CD4-positive, alpha-beta T cell treated with Interleukin-6 for 4 hours (primary cell): ENCODE measurements at regions not wholly inside any gene's neighbourhood (a gene's known extent, or its start where the extent isn't known, plus 50 kb on each side); places are given as distances from the start of the nearest gene placed in this dataset.

Source experiments
- DNase-seq: peaks from one replicate; pipeline ENCODE4 v3.0.0-alpha.2; 2020; ENCODE audit warnings: mixed read lengths

- DNase-seq: no peak
Measured at GRCh38 chr2:21288299-21288698, 164.5 kb downstream of the TDRD15 start.

- no peak for DNase-seq
Measured at GRCh38 chr2:21288739-21289520, 165.2 kb downstream of the TDRD15 start.

GRCh38 chr2:21289551-21289950 is 165.8 kb downstream of the TDRD15 start:
- no peak for DNase-seq

GRCh38 chr2:21289989-21290388 is 166.2 kb downstream of the TDRD15 start:
- no peak for DNase-seq

GRCh38 chr2:21291426-21291825 is 167.7 kb downstream of the TDRD15 start:
- DNase-seq: no peak

- no peak for DNase-seq
Measured at GRCh38 chr2:21294446-21294845, 170.7 kb downstream of the TDRD15 start.

GRCh38 chr2:21299411-21299810 is 175.6 kb downstream of the TDRD15 start:
- no peak for DNase-seq

- no peak for DNase-seq
Measured at GRCh38 chr2:21301871-21302455, 178.2 kb downstream of the TDRD15 start.

GRCh38 chr2:21303876-21304275 is 180.1 kb downstream of the TDRD15 start:
- DNase-seq: no peak

- no peak for DNase-seq
Measured at GRCh38 chr2:21305581-21305980, 181.8 kb downstream of the TDRD15 start.

- DNase-seq: no peak
Measured at GRCh38 chr2:21306235-21306634, 182.5 kb downstream of the TDRD15 start.

- no peak for DNase-seq
Measured at GRCh38 chr2:21307037-21307436, 183.3 kb downstream of the TDRD15 start.

GRCh38 chr2:21310493-21310892 is 186.7 kb downstream of the TDRD15 start:
- no peak for DNase-seq

GRCh38 chr2:21314322-21314835 is 190.6 kb downstream of the TDRD15 start:
- DNase-seq: no peak

GRCh38 chr2:21317131-21317530 is 193.4 kb downstream of the TDRD15 start:
- DNase-seq: peak; percentile 3

GRCh38 chr2:21318263-21318662 is 194.5 kb downstream of the TDRD15 start:
- DNase-seq: no peak

- no peak for DNase-seq
Measured at GRCh38 chr2:21326152-21326551, 202.4 kb downstream of the TDRD15 start.

GRCh38 chr2:21328177-21328576 is 204.4 kb downstream of the TDRD15 start:
- no peak for DNase-seq

- DNase-seq: no peak
Measured at GRCh38 chr2:21330786-21331391, 207.1 kb downstream of the TDRD15 start.

- DNase-seq: no peak
Measured at GRCh38 chr2:21331625-21332370, 208.0 kb downstream of the TDRD15 start.

GRCh38 chr2:21332993-21333625 is 209.3 kb downstream of the TDRD15 start:
- DNase-seq: no peak

- no peak for DNase-seq
Measured at GRCh38 chr2:21333684-21334083, 209.9 kb downstream of the TDRD15 start.

GRCh38 chr2:21346984-21347383 is 223.2 kb downstream of the TDRD15 start:
- no peak for DNase-seq
